WTC11 (cell line): ENCODE measurements at regions not wholly inside any gene's neighbourhood (a gene's known extent, or its start where the extent isn't known, plus 50 kb on each side); places are given as distances from the start of the nearest gene placed in this dataset.

Experiments
- ATAC-seq: fragments of 200-7000 bp; cut with Tn5 transposase; 2 replicates; pipeline ENCODE4 v1.10.0; 2021; ENCODE audit warnings: mild to moderate bottlenecking, moderate library complexity
- CTCF ChIA-PET: fragments of 300-600 bp; sonication (Branson Sonifier 250); formaldehyde crosslinking; loops from one replicate; lab custom pipeline; 2021; ENCODE audit warnings: antibody characterized with exemption; lab: Charles Lee
- POLR2A ChIA-PET: fragments of 350-600 bp; sonication (Branson Sonifier 250); formaldehyde crosslinking; loops from one replicate; lab custom pipeline; 2021; ENCODE audit warnings: antibody characterized with exemption; lab: Charles Lee
- DNase-seq: peaks from one replicate; pipeline ENCODE4 v3.0.0; 2021; ENCODE audit warnings: low spot score
- H3K27ac Mint-ChIP-seq: 2 replicates; pipeline ENCODE4 v1.8.0; 2021; ENCODE audit warnings: mixed read lengths
- H3K27me3 Mint-ChIP-seq: 2 replicates; pipeline ENCODE4 v1.8.0; 2021; ENCODE audit warnings: low read depth, mild to moderate bottlenecking, moderate library complexity, mixed read lengths
- H3K36me3 Mint-ChIP-seq: 2 replicates; pipeline ENCODE4 v1.8.0; 2021; ENCODE audit warnings: mixed read lengths
- H3K4me1 Mint-ChIP-seq: 2 replicates; pipeline ENCODE4 v1.8.0; 2022; ENCODE audit warnings: mixed read lengths
- H3K4me3 Mint-ChIP-seq: 2 replicates; pipeline ENCODE4 v1.8.0; 2021; ENCODE audit warnings: mild to moderate bottlenecking, moderate library complexity, mixed read lengths
- H3K9me3 Mint-ChIP-seq: 2 replicates; pipeline ENCODE4 v1.8.0; 2021; ENCODE audit warnings: mixed read lengths
- ATF2 ChIP-seq: sonication (generic); formaldehyde crosslinking; IDR thresholded peaks from 2 replicates; pipeline ENCODE4 v1.8.1; 2022; ENCODE audit warnings: low read depth, missing genetic modification reagents, borderline replicate concordance
- FOXK1 ChIP-seq: sonication (generic); formaldehyde crosslinking; IDR thresholded peaks from 2 replicates; pipeline ENCODE4 v1.8.0; 2022; ENCODE audit warnings: mild to moderate bottlenecking, moderate library complexity, missing genetic modification reagents
- NFATC4 ChIP-seq: fragments of 250-450 bp; sonication (Bioruptor Pico); IDR thresholded peaks from 2 replicates; pipeline ENCODE4 v1.9.0; 2021; ENCODE audit warnings: mild to moderate bottlenecking
- NR3C1 ChIP-seq: sonication (generic); formaldehyde crosslinking; conservative IDR thresholded peaks from 2 replicates; pipeline ENCODE4 v1.8.1; 2023; ENCODE audit warnings: low read depth, mild to moderate bottlenecking, missing genetic modification reagents
- SMAD4 ChIP-seq: sonication (generic); formaldehyde crosslinking; IDR thresholded peaks from 2 replicates; pipeline ENCODE4 v1.8.0; 2022; ENCODE audit warnings: mild to moderate bottlenecking, missing genetic modification reagents
- STAT6 ChIP-seq: sonication (generic); formaldehyde crosslinking; conservative IDR thresholded peaks from 2 replicates; pipeline ENCODE4 v1.8.1; 2023; ENCODE audit warnings: mild to moderate bottlenecking, low read depth, missing genetic modification reagents, moderate library complexity
- TCF7 ChIP-seq: sonication (generic); formaldehyde crosslinking; IDR thresholded peaks from 2 replicates; pipeline ENCODE4 v1.8.0; 2022; ENCODE audit warnings: mild to moderate bottlenecking, low read depth, missing genetic modification reagents, moderate library complexity
- TEAD1 ChIP-seq: sonication (generic); formaldehyde crosslinking; IDR thresholded peaks from 2 replicates; pipeline ENCODE4 v1.8.0; 2022; ENCODE audit warnings: mild to moderate bottlenecking, missing genetic modification reagents
- ZNF396 ChIP-seq: fragments of 250-450 bp; sonication (Bioruptor Pico); IDR thresholded peaks from 2 replicates; pipeline ENCODE4 v1.8.0; 2021; ENCODE audit warnings: mild to moderate bottlenecking, moderate library complexity, borderline replicate concordance
- ZNF416 ChIP-seq: fragments of 250-450 bp; sonication (Bioruptor Pico); IDR thresholded peaks from 2 replicates; pipeline ENCODE4 v1.9.0; 2021; ENCODE audit warnings: mild to moderate bottlenecking, inconsistent platforms
- TF ChIP-seq, protein P1 (sequence below): sonication (generic); formaldehyde crosslinking; IDR thresholded peaks from 2 replicates; pipeline ENCODE4 v1.8.1; 2022; ENCODE audit warnings: mild to moderate bottlenecking, moderate library complexity, missing genetic modification reagents
- TF ChIP-seq, protein P2 (sequence below): sonication (generic); formaldehyde crosslinking; IDR thresholded peaks from 2 replicates; pipeline ENCODE4 v1.8.0; 2022; ENCODE audit warnings: missing genetic modification reagents
- TF ChIP-seq, protein P3 (sequence below): sonication (generic); formaldehyde crosslinking; IDR thresholded peaks from 2 replicates; pipeline ENCODE4 v1.8.0; 2022; ENCODE audit warnings: mild to moderate bottlenecking, missing genetic modification reagents
- TF ChIP-seq, protein P4 (sequence below): fragments of 250-450 bp; sonication (Bioruptor Pico); IDR thresholded peaks from 2 replicates; pipeline ENCODE4 v1.9.0; 2021; ENCODE audit warnings: mild to moderate bottlenecking
- TF ChIP-seq, protein P5 (sequence below): sonication (generic); formaldehyde crosslinking; IDR thresholded peaks from 2 replicates; pipeline ENCODE4 v1.8.1; 2023; ENCODE audit warnings: mild to moderate bottlenecking, missing genetic modification reagents

GRCh38 chr6:132893772-132894490 is 79.6 kb downstream of the RPS12 start:
- TF ChIP-seq, protein P1, sequence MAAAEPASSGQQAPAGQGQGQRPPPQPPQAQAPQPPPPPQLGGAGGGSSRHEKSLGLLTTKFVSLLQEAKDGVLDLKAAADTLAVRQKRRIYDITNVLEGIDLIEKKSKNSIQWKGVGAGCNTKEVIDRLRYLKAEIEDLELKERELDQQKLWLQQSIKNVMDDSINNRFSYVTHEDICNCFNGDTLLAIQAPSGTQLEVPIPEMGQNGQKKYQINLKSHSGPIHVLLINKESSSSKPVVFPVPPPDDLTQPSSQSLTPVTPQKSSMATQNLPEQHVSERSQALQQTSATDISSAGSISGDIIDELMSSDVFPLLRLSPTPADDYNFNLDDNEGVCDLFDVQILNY = no peak
- no peak for TF ChIP-seq FOXK1 (CRISPR knock-in tag)
- TF ChIP-seq, protein P2, sequence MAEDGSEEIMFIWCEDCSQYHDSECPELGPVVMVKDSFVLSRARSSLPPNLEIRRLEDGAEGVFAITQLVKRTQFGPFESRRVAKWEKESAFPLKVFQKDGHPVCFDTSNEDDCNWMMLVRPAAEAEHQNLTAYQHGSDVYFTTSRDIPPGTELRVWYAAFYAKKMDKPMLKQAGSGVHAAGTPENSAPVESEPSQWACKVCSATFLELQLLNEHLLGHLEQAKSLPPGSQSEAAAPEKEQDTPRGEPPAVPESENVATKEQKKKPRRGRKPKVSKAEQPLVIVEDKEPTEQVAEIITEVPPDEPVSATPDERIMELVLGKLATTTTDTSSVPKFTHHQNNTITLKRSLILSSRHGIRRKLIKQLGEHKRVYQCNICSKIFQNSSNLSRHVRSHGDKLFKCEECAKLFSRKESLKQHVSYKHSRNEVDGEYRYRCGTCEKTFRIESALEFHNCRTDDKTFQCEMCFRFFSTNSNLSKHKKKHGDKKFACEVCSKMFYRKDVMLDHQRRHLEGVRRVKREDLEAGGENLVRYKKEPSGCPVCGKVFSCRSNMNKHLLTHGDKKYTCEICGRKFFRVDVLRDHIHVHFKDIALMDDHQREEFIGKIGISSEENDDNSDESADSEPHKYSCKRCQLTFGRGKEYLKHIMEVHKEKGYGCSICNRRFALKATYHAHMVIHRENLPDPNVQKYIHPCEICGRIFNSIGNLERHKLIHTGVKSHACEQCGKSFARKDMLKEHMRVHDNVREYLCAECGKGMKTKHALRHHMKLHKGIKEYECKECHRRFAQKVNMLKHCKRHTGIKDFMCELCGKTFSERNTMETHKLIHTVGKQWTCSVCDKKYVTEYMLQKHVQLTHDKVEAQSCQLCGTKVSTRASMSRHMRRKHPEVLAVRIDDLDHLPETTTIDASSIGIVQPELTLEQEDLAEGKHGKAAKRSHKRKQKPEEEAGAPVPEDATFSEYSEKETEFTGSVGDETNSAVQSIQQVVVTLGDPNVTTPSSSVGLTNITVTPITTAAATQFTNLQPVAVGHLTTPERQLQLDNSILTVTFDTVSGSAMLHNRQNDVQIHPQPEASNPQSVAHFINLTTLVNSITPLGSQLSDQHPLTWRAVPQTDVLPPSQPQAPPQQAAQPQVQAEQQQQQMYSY = no peak
- POLR2A ChIA-PET = no interaction called here
- no peak overlapping the region for H3K4me3 Mint-ChIP-seq
- DNase-seq (no peak), ATAC-seq (no peak)
- peaks cover 9% of the 10 kb centered on the region; the same call in 1 of the 2 replicates for H3K9me3 Mint-ChIP-seq
- CTCF ChIA-PET = interaction anchor here (0.7 kb wide), 1 partner anchor 42 kb away, joined by 3 read pairs; no protein-coding TSS in a partner anchor
- no peaks in the 10 kb centered on the region for H3K27me3 Mint-ChIP-seq
- peaks cover 4% of the 10 kb centered on the region; the same call in 1 of the 2 replicates for H3K4me1 Mint-ChIP-seq
- no peaks in the 10 kb centered on the region for H3K36me3 Mint-ChIP-seq
- no peak overlapping the region for H3K27ac Mint-ChIP-seq

GRCh38 chr6:132898376-132898775 is 84.0 kb downstream of the RPS12 start:
- CTCF ChIA-PET = no interaction called here
- no peak overlapping the region for H3K4me3 Mint-ChIP-seq
- no peaks in the 10 kb centered on the region for H3K36me3 Mint-ChIP-seq
- H3K4me1 Mint-ChIP-seq = peaks cover 9% of the 10 kb centered on the region
- H3K9me3 Mint-ChIP-seq = no peaks in the 10 kb centered on the region
- DNase-seq = no peak
- POLR2A ChIA-PET = no interaction called here
- ATAC-seq = no peak
- no peaks in the 10 kb centered on the region for H3K27me3 Mint-ChIP-seq
- H3K27ac Mint-ChIP-seq = no peak overlapping the region
- TF ChIP-seq ZNF396 (CRISPR knock-in tag) = no peak
- no peak for TF ChIP-seq SMAD4 (CRISPR knock-in tag)
- no peak for TF ChIP-seq ZNF416
- no peak for TF ChIP-seq TCF7 (CRISPR knock-in tag)
- TF ChIP-seq TEAD1 (CRISPR knock-in tag) = no peak
- TF ChIP-seq, protein P3, sequence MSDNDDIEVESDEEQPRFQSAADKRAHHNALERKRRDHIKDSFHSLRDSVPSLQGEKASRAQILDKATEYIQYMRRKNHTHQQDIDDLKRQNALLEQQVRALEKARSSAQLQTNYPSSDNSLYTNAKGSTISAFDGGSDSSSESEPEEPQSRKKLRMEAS (CRISPR knock-in tag) = no peak
- TF ChIP-seq NFATC4 (CRISPR knock-in tag) = no peak
- no peak for TF ChIP-seq ATF2 (CRISPR knock-in tag)
- TF ChIP-seq, protein P4, sequence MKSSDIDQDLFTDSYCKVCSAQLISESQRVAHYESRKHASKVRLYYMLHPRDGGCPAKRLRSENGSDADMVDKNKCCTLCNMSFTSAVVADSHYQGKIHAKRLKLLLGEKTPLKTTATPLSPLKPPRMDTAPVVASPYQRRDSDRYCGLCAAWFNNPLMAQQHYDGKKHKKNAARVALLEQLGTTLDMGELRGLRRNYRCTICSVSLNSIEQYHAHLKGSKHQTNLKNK = no peak
- TF ChIP-seq, protein P5, sequence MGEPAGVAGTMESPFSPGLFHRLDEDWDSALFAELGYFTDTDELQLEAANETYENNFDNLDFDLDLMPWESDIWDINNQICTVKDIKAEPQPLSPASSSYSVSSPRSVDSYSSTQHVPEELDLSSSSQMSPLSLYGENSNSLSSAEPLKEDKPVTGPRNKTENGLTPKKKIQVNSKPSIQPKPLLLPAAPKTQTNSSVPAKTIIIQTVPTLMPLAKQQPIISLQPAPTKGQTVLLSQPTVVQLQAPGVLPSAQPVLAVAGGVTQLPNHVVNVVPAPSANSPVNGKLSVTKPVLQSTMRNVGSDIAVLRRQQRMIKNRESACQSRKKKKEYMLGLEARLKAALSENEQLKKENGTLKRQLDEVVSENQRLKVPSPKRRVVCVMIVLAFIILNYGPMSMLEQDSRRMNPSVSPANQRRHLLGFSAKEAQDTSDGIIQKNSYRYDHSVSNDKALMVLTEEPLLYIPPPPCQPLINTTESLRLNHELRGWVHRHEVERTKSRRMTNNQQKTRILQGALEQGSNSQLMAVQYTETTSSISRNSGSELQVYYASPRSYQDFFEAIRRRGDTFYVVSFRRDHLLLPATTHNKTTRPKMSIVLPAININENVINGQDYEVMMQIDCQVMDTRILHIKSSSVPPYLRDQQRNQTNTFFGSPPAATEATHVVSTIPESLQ = no peak
- TF ChIP-seq STAT6 = no peak
- TF ChIP-seq FOXK1 (CRISPR knock-in tag) = no peak
- TF ChIP-seq NR3C1 = no peak
